ENCODE measurements at regions not wholly inside any gene's neighbourhood (a gene's known extent, or its start where the extent isn't known, plus 50 kb on each side); places are given as distances from the start of the nearest gene placed in this dataset.

DNA sequence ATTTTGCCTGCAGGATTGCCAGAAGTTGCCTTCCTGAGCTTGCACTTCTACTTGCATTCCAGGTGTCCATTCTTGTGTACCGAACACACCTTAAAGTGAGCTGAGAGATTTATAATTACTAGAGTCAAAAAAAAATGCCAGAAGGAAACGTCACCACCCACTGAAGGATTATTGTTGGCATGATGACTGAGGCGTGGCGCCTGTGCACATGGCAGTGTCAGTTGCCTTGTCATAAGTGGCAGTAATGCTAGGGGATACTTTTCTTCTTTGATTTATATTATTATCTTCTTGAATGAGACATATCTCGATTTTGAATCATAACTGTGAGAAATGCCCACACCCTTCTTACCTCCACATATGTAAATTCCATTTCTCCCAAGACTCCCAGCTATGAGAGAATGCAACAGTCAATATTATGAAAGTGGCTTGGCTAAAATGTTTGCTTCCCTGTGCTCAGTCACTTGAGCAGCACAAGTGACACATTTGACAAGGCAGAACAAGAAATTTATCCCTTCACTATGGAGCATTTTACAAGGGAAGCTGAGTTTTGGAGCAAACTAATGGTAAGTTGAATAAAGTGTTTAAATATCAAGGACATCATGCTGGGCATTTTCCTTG is 149.5 kb upstream of the SASH1 start:
- no peak for DNase-seq (ENCODE audit: low read depth in 2 of 2)
- no peak overlapping the region for H3K4me3 ChIP-seq (replicated peaks in 1 of 2; ENCODE audit: low read depth in 2 of 2, low read length in 2 of 2)
- TF ChIP-seq, protein P1, sequence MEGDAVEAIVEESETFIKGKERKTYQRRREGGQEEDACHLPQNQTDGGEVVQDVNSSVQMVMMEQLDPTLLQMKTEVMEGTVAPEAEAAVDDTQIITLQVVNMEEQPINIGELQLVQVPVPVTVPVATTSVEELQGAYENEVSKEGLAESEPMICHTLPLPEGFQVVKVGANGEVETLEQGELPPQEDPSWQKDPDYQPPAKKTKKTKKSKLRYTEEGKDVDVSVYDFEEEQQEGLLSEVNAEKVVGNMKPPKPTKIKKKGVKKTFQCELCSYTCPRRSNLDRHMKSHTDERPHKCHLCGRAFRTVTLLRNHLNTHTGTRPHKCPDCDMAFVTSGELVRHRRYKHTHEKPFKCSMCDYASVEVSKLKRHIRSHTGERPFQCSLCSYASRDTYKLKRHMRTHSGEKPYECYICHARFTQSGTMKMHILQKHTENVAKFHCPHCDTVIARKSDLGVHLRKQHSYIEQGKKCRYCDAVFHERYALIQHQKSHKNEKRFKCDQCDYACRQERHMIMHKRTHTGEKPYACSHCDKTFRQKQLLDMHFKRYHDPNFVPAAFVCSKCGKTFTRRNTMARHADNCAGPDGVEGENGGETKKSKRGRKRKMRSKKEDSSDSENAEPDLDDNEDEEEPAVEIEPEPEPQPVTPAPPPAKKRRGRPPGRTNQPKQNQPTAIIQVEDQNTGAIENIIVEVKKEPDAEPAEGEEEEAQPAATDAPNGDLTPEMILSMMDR (IDR thresholded peaks at IDR 0.05; ENCODE audit: low read depth, low read length): no peak

DNA sequence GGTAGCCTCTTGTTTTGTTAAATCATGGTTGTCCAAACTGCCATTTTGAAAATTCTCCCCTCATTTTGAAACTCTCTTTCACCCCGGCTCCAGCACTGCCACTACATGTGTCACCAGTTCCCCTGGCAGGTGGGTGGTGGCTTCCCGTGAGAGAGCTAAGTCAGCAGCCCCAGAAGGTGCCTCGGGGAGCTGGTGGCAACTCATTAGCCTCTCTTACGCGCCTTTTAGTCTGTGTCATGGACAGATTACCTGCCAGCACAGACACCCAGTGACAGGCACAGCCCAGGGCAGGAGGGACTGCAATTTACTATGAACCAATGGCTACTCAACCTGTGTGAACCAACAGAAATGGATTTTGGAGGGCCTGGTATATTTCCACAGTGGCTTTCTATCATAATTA is 147.1 kb upstream of the SASH1 start:
- TF ChIP-seq, protein P1 (IDR thresholded peaks at IDR 0.05; ENCODE audit: low read depth, low read length): no peak
- no peak for DNase-seq (ENCODE audit: low read depth in 2 of 2)

DNA sequence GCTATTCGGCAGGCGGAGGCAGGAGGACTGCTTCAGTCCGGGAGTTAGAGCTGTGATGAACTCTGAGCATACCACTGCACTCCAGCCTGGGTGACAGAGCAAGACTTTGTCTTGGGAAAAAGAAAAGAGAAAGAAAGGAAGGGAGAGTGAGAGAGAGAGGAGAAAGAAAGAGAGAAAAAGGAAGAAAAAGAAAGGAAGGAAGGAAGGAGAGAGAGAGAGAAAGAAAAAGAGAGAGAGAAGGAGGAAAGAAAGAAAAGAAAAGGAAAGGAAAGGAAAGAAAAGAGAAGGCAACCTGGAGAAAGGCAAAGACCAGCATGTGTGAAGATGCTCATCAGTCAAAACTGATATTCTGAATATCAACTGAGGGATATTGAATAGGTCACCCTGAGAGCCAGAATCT is 143.1 kb upstream of the SASH1 start:
- TF ChIP-seq, protein P1 (IDR thresholded peaks at IDR 0.05; ENCODE audit: low read depth, low read length): no peak
- no peak overlapping the region for H3K4me3 ChIP-seq (replicated peaks in 1 of 2; ENCODE audit: low read depth in 2 of 2, low read length in 2 of 2)
- DNase-seq (ENCODE audit: low read depth in 2 of 2): no peak

More for the DNA sequence above, 147.1 kb upstream of the SASH1 start:
- no peak overlapping the region for H3K4me3 ChIP-seq (replicated peaks in 1 of 2; ENCODE audit: low read depth in 2 of 2, low read length in 2 of 2)

DNA sequence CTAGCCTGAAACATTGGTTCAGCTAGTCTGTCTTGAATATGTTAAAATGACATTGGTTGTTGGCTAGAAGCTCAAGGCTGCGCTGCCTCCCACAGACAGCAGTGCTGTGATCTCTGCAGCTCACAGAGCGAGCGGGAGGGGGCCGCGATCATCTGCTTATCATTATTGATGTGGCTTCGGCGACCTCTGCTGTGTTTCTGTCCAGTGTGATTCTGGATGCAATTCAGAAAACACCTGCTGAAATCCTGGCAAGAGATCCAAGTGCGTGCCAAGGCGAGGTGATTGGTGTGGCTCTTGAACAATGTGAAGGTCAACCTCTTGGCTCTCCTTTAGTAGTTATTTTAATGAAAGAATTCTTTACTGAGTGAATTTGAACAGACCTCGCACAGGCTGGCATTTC is 142.3 kb upstream of the SASH1 start:
- DNase-seq (ENCODE audit: low read depth in 2 of 2): no peak
- TF ChIP-seq, protein P1 (IDR thresholded peaks at IDR 0.05; ENCODE audit: low read depth, low read length): no peak
- no peak overlapping the region for H3K4me3 ChIP-seq (replicated peaks in 1 of 2; ENCODE audit: low read depth in 2 of 2, low read length in 2 of 2)

DNA sequence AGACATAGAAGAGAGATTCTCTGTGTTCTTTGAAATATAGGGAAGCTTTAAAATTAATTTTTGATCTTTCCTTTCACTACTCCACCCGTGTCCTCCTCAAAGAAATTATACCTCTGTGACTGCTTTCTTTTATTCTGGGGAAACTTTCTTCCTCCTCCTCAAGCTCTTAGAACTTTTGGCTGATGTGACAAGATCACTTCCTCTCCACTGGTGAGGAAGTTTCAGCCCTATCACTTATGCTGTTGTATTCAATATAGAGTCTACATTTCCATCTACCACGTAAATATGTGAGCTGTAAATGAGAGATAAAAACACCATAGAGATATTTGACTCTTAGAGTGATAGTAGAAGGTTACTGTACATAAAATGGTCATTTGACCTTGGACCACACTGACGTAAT is 141.9 kb upstream of the SASH1 start:
- TF ChIP-seq, protein P1 (IDR thresholded peaks at IDR 0.05; ENCODE audit: low read depth, low read length): no peak
- no peak overlapping the region for H3K4me3 ChIP-seq (replicated peaks in 1 of 2; ENCODE audit: low read depth in 2 of 2, low read length in 2 of 2)
- no peak for DNase-seq (ENCODE audit: low read depth in 2 of 2)

DNA sequence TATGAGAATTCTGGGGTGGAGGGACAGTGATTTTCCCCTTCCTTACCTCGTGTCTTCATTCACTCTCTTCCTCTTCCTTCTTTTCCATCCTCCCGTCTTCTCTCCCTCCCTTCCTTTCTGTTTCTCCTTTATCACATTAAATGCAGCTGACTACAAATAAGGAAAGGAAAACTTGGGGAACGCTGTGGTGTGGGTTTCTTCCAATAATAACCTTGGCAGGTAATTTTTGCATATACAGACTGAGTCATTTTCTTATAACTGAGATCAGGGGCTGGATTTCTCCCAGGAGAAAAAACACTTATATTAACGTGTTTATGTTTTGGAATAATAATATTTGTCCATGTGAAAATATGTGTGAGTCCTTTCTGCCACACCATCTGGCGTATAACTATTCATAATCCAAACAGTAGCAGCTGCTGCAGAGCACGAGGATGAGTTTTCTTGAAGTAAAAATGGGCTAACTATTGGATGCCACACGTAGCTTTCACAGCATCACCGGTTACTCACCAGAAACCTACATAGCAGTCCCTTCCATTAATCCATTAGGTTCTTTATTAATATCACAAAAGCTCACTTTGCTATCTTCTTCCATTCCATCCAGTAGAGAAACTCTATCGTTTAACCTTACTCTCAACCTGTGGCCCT is 139.2 kb upstream of the SASH1 start:
- no peak overlapping the region for H3K4me3 ChIP-seq (replicated peaks in 1 of 2; ENCODE audit: low read depth in 2 of 2, low read length in 2 of 2)
- peak; percentile 8 to 73 for DNase-seq (ENCODE audit: low read depth in 2 of 2)
- TF ChIP-seq, protein P1 (IDR thresholded peaks at IDR 0.05; ENCODE audit: low read depth, low read length): no peak
